CD4-positive, alpha-beta T cell treated with Interleukin-17A for 1 hour (primary cell): ENCODE measurements at regions not wholly inside any gene's neighbourhood (a gene's known extent, or its start where the extent isn't known, plus 50 kb on each side); places are given as distances from the start of the nearest gene placed in this dataset.
"Not testable (repeated sequence)": the region's sequence is repeated elsewhere in the genome, so short reads cannot be mapped to it uniquely, and the experiment has no call there.

Source experiments
- DNase-seq: peaks from one replicate; pipeline ENCODE4 v3.0.0-alpha.2; 2020

DNA sequence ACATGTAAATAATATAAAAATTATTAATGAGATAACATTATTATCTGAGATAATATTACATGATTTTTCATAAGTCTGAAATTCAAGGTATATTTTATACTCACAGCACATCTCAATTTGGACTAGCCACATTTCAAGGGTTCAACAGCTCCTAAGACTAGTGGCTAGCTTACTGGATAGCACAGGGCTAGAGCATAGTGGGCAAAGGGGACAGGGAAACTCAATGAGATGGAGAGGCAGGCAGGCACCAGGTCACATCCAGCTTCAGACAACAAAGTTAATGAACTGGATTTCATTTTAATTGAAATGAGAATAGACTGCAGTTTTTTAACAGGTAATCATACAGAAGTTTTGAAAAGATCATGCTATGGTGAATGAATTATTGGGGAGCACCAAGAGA, 137.4 kb downstream of the NBPF8 start:
- not testable (repeated sequence) for DNase-seq

- DNase-seq, result not testable (repeated sequence)
Measured at GRCh38 chr1:120557605-120558302, 142.9 kb downstream of the NBPF8 start.

DNA sequence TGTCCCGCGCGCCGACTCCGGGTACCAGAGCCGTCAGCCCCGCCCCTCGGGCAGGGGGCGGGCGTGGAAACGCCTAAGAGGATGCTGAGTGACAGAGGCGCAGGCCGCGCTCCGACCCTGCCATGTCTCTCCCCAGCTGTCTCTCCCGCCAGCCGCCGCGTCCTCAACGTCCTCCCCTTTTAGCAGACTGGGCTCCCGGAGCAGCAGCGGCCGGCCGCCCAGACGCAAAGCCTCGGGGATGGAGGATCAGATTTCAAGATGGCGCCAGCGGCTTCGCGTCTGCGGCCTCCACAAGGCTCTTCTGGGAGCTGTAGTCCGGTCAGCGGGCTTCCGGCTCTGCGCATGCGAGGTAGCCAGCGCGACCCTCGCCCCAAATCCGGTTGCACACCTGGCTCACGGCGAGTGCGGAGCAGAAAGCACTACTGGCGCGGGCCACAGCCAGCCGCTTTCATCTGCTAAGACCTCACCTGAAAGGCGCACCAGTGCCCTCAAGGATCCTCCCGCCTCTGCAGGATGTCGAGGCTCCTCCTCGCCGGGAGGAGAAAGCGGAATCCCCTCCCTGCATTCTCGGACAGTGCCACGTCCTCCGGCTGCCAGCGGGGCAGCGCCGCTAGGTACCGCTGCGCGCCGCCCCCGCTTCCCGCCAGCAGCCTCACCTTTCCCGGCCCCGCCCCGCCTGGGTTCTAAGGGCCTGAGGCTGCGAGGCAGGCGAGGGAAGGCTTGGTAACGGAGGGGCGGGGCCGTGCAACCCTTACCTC, 143.6 kb downstream of the NBPF8 start:
- peak; percentile 73 for DNase-seq

DNA sequence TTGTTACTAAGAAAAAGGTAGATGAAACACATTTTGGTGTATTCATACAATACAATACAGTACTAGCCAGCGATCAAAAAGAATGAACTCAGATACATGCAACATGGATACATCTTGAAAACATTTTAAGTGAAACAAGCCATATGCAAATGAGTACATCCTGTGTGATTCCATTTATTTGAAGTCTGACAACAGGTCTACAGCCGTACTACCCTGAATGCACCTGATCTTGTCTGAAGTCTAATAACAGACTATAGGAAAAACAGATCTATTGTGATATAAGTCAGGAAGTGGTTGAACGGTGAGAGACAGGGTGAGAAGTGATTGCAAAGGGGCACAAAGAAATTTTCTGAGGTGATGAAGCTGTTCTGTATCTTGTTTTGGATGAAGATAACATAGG, 146.9 kb downstream of the NBPF8 start:
- DNase-seq, result peak; percentile 72

DNA sequence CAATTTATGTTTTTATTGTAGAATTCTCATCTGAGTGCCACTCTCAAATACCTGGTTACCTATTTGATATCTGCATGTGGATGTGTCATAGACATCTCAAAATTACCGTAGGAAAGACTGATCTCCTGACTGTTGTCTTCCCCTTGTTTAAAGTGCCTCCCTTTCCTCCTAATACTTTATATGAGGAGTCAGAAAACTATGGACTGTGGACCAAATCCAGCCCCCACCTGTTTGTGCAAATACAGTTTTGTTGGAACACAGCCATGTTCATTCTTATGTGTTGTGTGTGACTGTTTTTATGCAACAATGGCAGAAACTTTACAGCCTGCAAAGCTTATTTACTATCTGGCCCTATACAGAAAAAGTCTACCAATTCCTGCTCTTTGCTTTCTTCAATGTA, 150.6 kb downstream of the NBPF8 start:
- not testable (repeated sequence) for DNase-seq

GRCh38 chr1:120567620-120568019, 152.8 kb downstream of the NBPF8 start:
- not testable (repeated sequence) for DNase-seq

- not testable (repeated sequence) for DNase-seq
Measured at GRCh38 chr1:120575201-120575600, 148.5 kb upstream of the NBPF26 start.

DNA sequence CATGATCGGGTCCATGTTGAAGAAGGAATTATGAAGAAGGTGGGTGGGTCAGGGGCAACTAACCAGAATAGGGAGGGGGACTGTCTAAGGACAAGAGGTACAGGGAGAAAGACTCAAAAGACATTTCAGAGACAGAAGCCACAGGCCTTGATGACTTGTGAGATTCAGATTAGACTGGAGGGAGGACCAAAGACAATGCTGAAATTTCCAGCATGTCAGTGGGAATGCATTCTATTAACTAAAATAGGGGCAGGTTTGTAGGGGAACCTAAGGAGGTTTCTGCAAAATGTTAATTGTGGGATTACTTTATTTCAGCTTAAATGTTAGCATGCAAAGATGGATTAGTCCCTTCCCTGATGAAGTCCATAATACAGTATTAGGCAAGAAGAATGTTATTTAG, 141.6 kb upstream of the NBPF26 start:
- DNase-seq, result not testable (repeated sequence)

- not testable (repeated sequence) for DNase-seq
Measured at GRCh38 chr1:120586053-120586452, 137.7 kb upstream of the NBPF26 start.

DNA sequence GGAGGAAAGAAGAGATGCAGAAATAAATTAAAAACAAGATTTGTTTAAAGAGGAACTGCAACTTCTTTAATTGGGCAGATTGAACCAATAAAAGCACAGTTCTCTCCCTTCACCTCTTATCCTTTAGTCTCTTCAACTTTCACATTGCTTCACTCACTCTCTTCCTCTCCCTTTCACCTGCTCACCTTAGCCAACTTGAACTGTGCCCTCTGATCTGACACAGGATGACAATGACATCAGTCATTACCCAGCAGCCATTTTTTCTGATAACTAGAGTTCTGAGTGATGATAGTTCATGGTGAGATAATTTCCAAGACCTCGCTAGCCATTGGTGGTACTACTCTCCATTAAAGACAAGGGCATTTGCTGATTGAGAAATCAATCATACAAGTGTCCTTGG, 134.9 kb upstream of the NBPF26 start:
- not testable (repeated sequence) for DNase-seq

DNA sequence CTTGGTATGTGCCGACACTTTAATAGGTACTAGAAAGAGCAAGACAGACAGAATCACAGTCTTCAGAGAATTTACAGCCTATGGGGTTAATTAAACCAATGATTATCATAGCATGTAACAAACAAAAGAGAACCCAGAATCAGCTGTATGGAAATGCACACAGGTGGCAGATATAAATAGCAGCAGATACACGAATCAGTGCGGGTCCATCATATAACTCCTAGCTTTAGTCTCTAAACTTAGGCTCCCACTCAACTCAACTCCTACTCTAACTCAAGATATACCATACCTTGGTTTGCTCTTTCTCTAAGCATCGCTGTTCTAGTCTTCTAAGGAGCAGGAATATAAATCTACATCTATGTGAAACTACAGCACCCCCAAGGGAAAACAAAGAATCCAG, 132.0 kb upstream of the NBPF26 start:
- DNase-seq, result not testable (repeated sequence)

- not testable (repeated sequence) for DNase-seq
Measured at GRCh38 chr1:120592943-120593342, 130.8 kb upstream of the NBPF26 start.

GRCh38 chr1:120593648-120594047, 130.1 kb upstream of the NBPF26 start:
- not testable (repeated sequence) for DNase-seq

GRCh38 chr1:120598331-120598951, 125.3 kb upstream of the NBPF26 start:
- not testable (repeated sequence) for DNase-seq

DNA sequence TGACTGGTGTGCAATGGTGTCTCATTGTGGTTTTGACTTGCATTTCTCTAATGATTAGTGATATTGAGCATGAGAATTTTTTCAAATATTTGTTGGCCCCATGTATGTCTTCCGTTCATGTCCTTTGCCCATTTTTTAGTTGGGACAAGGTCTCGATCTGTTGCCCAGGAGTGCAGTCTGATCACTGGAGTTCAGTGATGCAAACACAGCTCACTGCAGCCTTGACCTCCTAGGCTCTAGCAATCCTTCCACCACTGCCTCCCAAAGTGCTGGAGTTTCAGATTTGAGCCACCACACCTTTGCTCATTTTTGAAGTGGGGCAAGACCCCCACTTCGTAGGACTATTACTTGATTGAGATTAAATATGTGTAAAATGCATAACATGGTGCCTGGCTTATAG, 124.2 kb upstream of the NBPF26 start:
- not testable (repeated sequence) for DNase-seq

- not testable (repeated sequence) for DNase-seq
Measured at GRCh38 chr1:120600442-120601041, 123.2 kb upstream of the NBPF26 start.

- DNase-seq, result not testable (repeated sequence)
Measured at GRCh38 chr1:120607882-120608281, 115.9 kb upstream of the NBPF26 start.

- DNase-seq, result not testable (repeated sequence)
Measured at GRCh38 chr1:120608314-120609014, 115.3 kb upstream of the NBPF26 start.

DNA sequence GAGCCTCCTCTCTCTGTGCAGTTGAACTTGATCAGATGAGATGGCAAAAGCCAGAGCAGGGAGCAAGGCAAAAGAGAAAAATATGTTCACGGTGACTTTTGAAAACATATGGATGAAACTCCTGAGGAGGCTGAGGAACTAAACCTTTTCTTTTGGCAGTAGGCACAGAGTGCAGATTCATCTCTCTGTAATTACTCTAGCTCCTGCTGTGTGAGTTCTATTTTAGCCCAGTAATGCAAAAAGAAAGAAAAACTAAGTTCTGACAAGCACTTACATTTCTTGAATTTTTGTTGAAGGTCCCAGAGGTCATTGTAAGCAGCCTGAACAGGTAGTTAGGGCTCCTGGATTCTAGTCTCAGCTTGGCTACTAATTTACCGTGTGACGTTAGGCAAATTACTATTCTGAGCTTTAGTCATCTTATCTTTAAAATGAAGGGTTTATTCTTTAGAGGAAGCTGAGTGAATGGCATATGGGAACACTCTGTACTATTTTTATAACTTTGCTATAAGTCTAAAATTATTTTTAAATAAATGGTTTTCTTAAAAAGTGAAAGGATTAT, 114.7 kb upstream of the NBPF26 start:
- not testable (repeated sequence) for DNase-seq

GRCh38 chr1:120609834-120610233, 113.9 kb upstream of the NBPF26 start:
- DNase-seq, result not testable (repeated sequence)

DNA sequence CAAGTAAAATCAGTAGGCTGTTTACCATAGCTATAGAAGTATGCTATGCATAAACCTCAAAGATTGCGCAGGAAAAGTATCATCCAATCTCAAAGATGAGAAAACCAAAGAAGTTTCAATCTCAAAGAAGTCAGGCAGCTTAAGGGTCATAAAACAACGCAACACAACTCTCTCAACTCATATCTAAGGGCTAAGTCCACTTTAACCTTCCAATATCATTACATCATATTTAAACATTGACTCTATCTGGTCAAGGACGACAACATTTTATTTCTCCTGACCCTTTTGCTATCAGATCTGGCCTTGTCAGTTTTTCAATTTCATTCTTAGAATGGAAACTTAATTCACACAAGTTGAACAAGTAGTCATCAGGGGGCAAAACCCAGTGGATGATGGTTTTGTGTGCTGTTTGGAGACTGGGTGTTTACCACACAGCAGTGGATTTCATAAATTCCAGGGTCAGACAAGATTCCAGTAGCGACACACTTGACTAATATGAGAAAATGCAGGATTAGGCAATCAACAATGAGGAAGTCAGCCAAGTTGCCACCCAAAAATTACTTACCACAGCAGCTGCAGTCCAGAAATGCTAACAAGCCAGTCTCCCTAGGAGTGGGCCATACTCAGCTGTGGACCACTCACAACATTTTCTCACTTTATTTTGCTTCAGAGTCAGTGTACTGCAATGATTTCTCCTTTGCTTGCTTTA, 108.7 kb upstream of the NBPF26 start:
- not testable (repeated sequence) for DNase-seq

- DNase-seq, result not testable (repeated sequence)
Measured at GRCh38 chr1:120617493-120617892, 106.3 kb upstream of the NBPF26 start.
